Activated CD4-positive, alpha-beta memory T cell treated with anti-CD3 and anti-CD28 coated beads, Interleukin-2, amount 10 ng/mL, durations not matched to agents 7 days and 5 days (primary cell): ENCODE measurements at regions not wholly inside any gene's neighbourhood (a gene's known extent, or its start where the extent isn't known, plus 50 kb on each side); places are given as distances from the start of the nearest gene placed in this dataset.

ENCODE experiments used
- CTCF ChIA-PET: fragments of 350-600 bp; sonication (Branson Sonifier 250); formaldehyde crosslinking; loops from one replicate; lab custom pipeline; 2021; ENCODE audit warnings: antibody characterized with exemption, inconsistent platforms; lab: Charles Lee
- POLR2A ChIA-PET: fragments of 350-600 bp; sonication (Branson Sonifier 250); formaldehyde crosslinking; loops from one replicate; lab custom pipeline; 2021; ENCODE audit warnings: antibody characterized with exemption; lab: Charles Lee
- DNase-seq: peaks from one replicate; pipeline ENCODE4 v3.0.0-alpha.2; 2020
- H3K27ac Mint-ChIP-seq: one replicate; pipeline ENCODE4 v1.8.0; 2021; ENCODE audit warnings: mild to moderate bottlenecking, mixed read lengths
- H3K27me3 Mint-ChIP-seq: one replicate; pipeline ENCODE4 v1.8.0; 2021; ENCODE audit warnings: mixed read lengths
- H3K36me3 Mint-ChIP-seq: one replicate; pipeline ENCODE4 v1.8.0; 2021; ENCODE audit warnings: low read depth, mixed read lengths
- H3K4me1 Mint-ChIP-seq: one replicate; pipeline ENCODE4 v1.8.0; 2021; ENCODE audit warnings: mixed read lengths
- H3K4me3 Mint-ChIP-seq: one replicate; pipeline ENCODE4 v1.8.0; 2021; ENCODE audit warnings: mild to moderate bottlenecking, mixed read lengths
- H3K9me3 Mint-ChIP-seq: one replicate; pipeline ENCODE4 v1.8.0; 2021; ENCODE audit warnings: mixed read lengths

DNA sequence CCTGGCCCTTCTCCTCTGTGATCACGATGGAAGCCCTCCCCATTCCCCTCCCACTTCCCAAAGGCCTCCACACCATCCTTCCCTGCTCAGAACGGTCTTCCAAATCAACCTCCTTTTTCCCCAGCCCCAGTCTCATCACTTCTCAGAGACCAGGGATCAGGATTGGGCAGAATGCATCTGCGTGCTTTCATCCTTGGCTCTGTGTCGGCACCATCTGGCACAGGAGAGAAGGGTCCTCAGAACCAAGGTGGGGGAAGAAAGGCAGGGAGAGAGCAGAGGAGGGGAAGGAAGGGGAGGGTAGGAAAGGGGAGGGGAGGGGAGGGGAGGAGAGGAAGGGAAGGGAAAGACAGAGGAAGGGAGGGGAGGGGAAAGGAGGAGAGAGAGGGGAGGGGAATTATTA, 52.4 kb upstream of the FICD start:
- ChIA-PET POLR2A (no interaction called here), CTCF (no interaction called here)
- DNase-seq = no peak
- H3K36me3 Mint-ChIP-seq = no peaks in the 10 kb centered on the region
- no peaks in the 10 kb centered on the region for H3K9me3 Mint-ChIP-seq
- no peak overlapping the region for H3K4me3 Mint-ChIP-seq
- H3K4me1 Mint-ChIP-seq = no peaks in the 10 kb centered on the region
- peaks cover 5% of the 10 kb centered on the region for H3K27me3 Mint-ChIP-seq
- no peak overlapping the region for H3K27ac Mint-ChIP-seq

- no peaks in the 10 kb centered on the region for H3K4me1 Mint-ChIP-seq
- no peaks in the 10 kb centered on the region for H3K9me3 Mint-ChIP-seq
- no peak overlapping the region for H3K27ac Mint-ChIP-seq
- no peak overlapping the region for H3K4me3 Mint-ChIP-seq
- no peaks in the 10 kb centered on the region for H3K36me3 Mint-ChIP-seq
- DNase-seq = no peak
- CTCF ChIA-PET = no interaction called here
- POLR2A ChIA-PET = no interaction called here
- H3K27me3 Mint-ChIP-seq = peaks cover 5% of the 10 kb centered on the region
Measured at GRCh38 chr12:108461058-108461660, 53.9 kb upstream of the FICD start.

DNA sequence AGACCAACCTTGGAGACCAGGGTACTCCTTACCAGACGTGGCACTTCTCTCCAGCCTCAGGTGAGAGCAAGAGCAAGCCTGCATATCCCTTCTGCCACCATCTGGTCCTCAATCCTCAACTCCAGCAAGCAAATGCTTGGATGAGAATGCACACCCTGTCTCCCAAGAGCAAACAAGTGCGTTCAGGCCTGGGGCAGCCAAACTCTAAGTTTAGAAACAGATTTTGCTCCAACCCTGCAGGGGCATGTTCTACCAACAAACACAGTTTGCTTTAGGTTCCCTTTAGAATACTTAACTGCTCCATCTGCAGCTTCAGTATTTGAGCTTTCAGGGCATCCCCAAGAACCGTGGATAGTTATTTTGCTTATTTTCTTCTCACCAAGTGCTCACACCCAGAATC, 55.9 kb upstream of the FICD start:
- ChIA-PET CTCF (interaction anchor here (2.3 kb wide), 1 partner anchor 35 kb away, joined by 6 read pairs; no protein-coding TSS in a partner anchor), POLR2A (no interaction called here)
- Mint-ChIP-seq H3K4me1 (peaks cover 3% of the 10 kb centered on the region), H3K27ac (no peak overlapping the region), H3K27me3 (peaks cover 10% of the 10 kb centered on the region), H3K4me3 (no peak overlapping the region), H3K36me3 (no peaks in the 10 kb centered on the region), H3K9me3 (no peaks in the 10 kb centered on the region)
- DNase-seq = no peak

DNA sequence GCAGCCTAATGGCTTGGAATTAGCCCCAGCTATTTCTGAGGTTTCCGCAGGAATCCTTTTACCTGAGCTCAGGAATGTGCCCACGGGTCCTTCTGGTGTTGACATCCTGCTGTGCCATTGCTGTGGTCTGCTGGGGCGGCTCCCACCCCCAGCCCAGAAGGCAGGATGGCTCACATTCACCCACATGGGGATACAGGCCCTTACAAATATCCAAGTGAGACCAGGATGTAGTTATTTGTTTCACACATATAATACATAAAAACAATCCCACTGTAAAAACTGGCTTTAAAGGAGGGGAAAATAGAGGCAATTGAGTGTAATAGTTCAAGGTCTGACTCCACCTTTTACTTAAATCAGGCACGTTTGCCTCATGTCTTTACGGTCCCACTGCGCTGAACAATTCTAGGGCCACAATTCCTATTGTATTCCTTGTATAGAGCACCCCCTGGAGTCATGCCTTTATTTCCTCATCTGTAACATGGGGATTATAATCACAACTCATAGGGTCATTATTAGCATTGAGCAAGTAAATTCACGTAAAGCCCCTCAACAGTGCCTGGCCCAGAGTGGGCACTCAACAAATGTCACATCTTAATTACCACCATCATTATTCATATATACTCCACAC, 57.2 kb upstream of the FICD start:
- Mint-ChIP-seq H3K36me3 (no peaks in the 10 kb centered on the region), H3K27ac (no peak overlapping the region), H3K4me1 (peaks cover 3% of the 10 kb centered on the region), H3K27me3 (peaks cover 16% of the 10 kb centered on the region), H3K9me3 (no peaks in the 10 kb centered on the region), H3K4me3 (no peak overlapping the region)
- DNase-seq = no peak
- CTCF ChIA-PET = interaction anchor here (0.6 to 2.3 kb wide), 14 partner anchors 8 to 539 kb away, joined by 3 to 11 read pairs (median 5); partner anchors contain the start of gene WSCD2
- POLR2A ChIA-PET = no interaction called here

GRCh38 chr12:108457006-108457733, 57.9 kb upstream of the FICD start:
- no peak for DNase-seq
- H3K9me3 Mint-ChIP-seq = no peaks in the 10 kb centered on the region
- CTCF ChIA-PET = interaction anchor here (0.6 to 2.3 kb wide), 16 partner anchors 9 to 539 kb away, joined by 3 to 11 read pairs (median 4); partner anchors contain the start of gene WSCD2
- H3K4me3 Mint-ChIP-seq = no peak overlapping the region
- H3K36me3 Mint-ChIP-seq = no peaks in the 10 kb centered on the region
- peaks cover 3% of the 10 kb centered on the region for H3K4me1 Mint-ChIP-seq
- POLR2A ChIA-PET = no interaction called here
- peaks cover 19% of the 10 kb centered on the region for H3K27me3 Mint-ChIP-seq
- no peak overlapping the region for H3K27ac Mint-ChIP-seq

DNA sequence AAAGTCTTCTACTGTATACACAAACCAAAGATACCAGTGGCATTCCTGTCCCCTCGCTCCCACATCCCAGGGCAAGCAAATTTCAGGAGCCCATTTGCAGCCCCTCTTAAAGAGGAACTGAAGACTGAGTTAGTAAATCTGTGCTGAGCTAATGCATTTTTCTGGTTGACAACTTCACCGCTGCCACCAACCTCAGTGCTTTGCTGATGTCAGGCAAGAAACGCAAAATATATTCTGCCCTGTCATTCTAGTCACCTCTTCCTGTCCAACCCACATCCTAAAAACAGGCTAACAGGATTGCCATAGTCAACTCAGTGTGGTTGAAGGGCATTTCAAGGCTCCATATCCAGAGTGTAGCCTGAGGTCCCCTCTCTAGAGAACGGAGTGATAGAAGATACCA, 59.4 kb upstream of the FICD start:
- Mint-ChIP-seq H3K4me3 (no peak overlapping the region), H3K27me3 (peaks cover 17% of the 10 kb centered on the region), H3K36me3 (no peaks in the 10 kb centered on the region), H3K4me1 (peaks cover 3% of the 10 kb centered on the region), H3K9me3 (no peaks in the 10 kb centered on the region), H3K27ac (no peak overlapping the region)
- CTCF ChIA-PET = no interaction called here
- POLR2A ChIA-PET = no interaction called here
- no peak for DNase-seq

GRCh38 chr12:108454539-108455139, 60.4 kb upstream of the FICD start:
- Mint-ChIP-seq H3K27ac (no peak overlapping the region), H3K9me3 (no peaks in the 10 kb centered on the region), H3K4me1 (peaks cover 3% of the 10 kb centered on the region), H3K36me3 (no peaks in the 10 kb centered on the region), H3K27me3 (peaks cover 17% of the 10 kb centered on the region), H3K4me3 (no peak overlapping the region)
- no peak for DNase-seq
- CTCF ChIA-PET = interaction anchor here (1.3 kb wide), 1 partner anchor 11 kb away, joined by 3 read pairs; no protein-coding TSS in a partner anchor
- POLR2A ChIA-PET = no interaction called here

DNA sequence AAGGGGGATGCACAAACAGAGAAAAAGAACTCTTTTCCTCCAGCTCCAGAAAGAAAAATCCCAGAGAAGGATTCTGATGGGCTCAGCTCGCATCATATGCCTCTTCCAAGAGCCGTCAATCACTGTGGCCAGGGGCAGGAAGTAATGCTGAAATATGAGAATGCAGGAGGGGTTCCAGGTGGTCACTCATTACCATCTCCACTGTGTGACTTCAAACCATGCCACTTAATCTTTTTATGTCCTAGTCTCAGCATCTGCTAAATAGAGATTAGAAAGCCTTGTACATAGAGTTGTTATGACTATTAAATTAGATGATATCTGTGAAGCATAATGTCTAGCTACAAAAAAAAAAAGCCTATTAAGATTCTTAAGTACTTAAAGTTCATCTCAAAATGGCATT, 65.6 kb upstream of the FICD start:
- Mint-ChIP-seq H3K4me1 (no peaks in the 10 kb centered on the region), H3K9me3 (no peaks in the 10 kb centered on the region), H3K27ac (no peak overlapping the region), H3K4me3 (no peak overlapping the region), H3K27me3 (peaks cover 25% of the 10 kb centered on the region), H3K36me3 (no peaks in the 10 kb centered on the region)
- CTCF ChIA-PET = no interaction called here
- DNase-seq = no peak
- POLR2A ChIA-PET = no interaction called here

DNA sequence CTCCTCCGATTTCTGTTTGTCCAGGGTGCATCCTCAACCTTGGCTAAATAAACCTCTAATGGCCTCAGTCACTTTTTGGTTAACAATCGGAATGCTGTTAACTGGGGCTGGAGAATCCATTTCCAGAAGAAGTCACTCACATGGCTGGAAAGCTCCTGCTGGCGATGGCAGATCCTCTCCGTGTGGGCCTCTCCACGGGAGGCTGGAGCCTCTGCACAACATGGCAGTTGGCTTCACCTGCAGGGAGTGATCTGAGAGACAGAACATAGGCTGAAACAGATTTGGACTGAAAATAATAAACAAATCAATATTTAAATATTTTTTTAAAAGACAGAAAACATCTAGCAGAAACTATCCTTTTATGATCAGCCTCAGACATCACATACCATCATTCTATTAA, 66.8 kb upstream of the FICD start:
- POLR2A ChIA-PET = no interaction called here
- CTCF ChIA-PET = interaction anchor here (1.6 kb wide), 1 partner anchor 9 kb away, joined by 5 read pairs; no protein-coding TSS in a partner anchor
- no peak overlapping the region for H3K4me3 Mint-ChIP-seq
- H3K4me1 Mint-ChIP-seq = no peaks in the 10 kb centered on the region
- H3K36me3 Mint-ChIP-seq = no peaks in the 10 kb centered on the region
- no peak for DNase-seq
- no peaks in the 10 kb centered on the region for H3K9me3 Mint-ChIP-seq
- H3K27me3 Mint-ChIP-seq = peaks cover 19% of the 10 kb centered on the region
- no peak overlapping the region for H3K27ac Mint-ChIP-seq

DNA sequence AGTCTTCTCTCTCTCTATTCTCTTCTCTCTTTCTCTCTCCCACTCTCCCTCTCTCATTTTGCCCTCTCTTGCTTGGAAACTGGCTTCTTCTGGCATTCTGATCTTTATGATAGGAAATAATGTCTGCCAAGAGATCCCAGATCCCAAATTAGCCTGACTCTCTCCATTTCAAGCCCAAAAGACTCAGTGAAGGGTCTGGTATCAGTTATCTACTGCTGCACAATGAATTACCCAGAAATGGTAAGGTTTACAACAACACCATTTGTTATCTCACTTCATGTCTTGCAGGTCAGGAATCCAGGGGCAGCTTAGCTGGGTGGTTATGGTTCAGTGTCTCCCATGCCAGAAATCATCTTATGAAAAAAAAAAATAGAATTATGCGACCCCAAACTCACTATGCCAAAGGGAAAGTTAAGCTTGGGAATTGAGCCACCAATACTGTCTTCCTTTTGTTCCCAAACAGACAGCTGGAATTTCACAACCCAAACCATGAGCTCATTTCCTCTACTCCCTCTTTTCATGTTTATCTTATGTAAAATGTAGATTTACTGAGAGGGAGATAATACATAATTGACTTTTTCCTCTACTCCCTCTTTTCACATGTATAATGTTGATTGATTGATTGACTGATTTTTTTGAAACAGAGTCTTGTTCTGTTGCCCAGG, 67.8 kb upstream of the FICD start:
- Mint-ChIP-seq H3K4me1 (no peaks in the 10 kb centered on the region), H3K27ac (no peak overlapping the region), H3K4me3 (no peak overlapping the region), H3K27me3 (peaks cover 14% of the 10 kb centered on the region), H3K9me3 (no peaks in the 10 kb centered on the region), H3K36me3 (no peaks in the 10 kb centered on the region)
- no peak for DNase-seq
- ChIA-PET CTCF (interaction anchor here (1.6 kb wide), 1 partner anchor 10 kb away, joined by 5 read pairs; no protein-coding TSS in a partner anchor), POLR2A (no interaction called here)

- DNase-seq = no peak
- Mint-ChIP-seq H3K9me3 (no peaks in the 10 kb centered on the region), H3K4me1 (no peaks in the 10 kb centered on the region), H3K4me3 (no peak overlapping the region), H3K27me3 (peaks cover 14% of the 10 kb centered on the region), H3K27ac (no peak overlapping the region), H3K36me3 (no peaks in the 10 kb centered on the region)
- POLR2A ChIA-PET = no interaction called here
- CTCF ChIA-PET = interaction anchor here (0.6 to 1.6 kb wide), 2 partner anchors 11 to 203 kb away, joined by 3 to 5 read pairs; no protein-coding TSS in a partner anchor
Measured at GRCh38 chr12:108446766-108447165, 68.3 kb upstream of the FICD start.

GRCh38 chr12:108442910-108443309, 72.2 kb upstream of the FICD start:
- ChIA-PET POLR2A (no interaction called here), CTCF (interaction anchor here (0.6 kb wide), 1 partner anchor 14 kb away, joined by 3 read pairs; no protein-coding TSS in a partner anchor)
- H3K27me3 Mint-ChIP-seq = peaks cover 15% of the 10 kb centered on the region
- no peak overlapping the region for H3K27ac Mint-ChIP-seq
- no peaks in the 10 kb centered on the region for H3K4me1 Mint-ChIP-seq
- no peaks in the 10 kb centered on the region for H3K9me3 Mint-ChIP-seq
- no peak overlapping the region for H3K4me3 Mint-ChIP-seq
- no peak for DNase-seq
- no peaks in the 10 kb centered on the region for H3K36me3 Mint-ChIP-seq
